ENCODE measurements at regions not wholly inside any gene's neighbourhood (a gene's known extent, or its start where the extent isn't known, plus 50 kb on each side); places are given as distances from the start of the nearest gene placed in this dataset.

DNA sequence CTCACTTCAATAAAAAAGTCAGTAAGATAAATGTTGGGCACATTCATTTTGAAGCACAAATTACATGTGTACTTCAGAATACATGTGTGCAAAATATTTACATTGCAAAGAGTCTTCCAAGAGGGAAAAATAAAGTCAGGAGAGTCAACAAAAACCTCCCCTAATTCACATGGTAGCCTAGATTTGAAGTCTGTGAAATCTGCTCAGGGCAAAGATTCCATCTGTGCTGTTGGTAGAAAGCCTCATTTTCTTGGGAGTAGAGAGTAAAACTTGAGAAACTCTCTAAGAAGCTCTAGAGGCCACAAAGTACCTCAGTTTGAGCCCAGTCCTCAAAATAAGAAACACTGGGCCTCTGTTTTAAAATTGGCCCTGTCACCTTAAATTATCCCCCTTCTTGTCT lies 303.4 kb downstream of the RAB28 start:
- no peak for DNase-seq

- DNase-seq: no peak
These were observed 305.5 kb downstream of the RAB28 start for GRCh38 chr4:13178621-13179020.

DNA sequence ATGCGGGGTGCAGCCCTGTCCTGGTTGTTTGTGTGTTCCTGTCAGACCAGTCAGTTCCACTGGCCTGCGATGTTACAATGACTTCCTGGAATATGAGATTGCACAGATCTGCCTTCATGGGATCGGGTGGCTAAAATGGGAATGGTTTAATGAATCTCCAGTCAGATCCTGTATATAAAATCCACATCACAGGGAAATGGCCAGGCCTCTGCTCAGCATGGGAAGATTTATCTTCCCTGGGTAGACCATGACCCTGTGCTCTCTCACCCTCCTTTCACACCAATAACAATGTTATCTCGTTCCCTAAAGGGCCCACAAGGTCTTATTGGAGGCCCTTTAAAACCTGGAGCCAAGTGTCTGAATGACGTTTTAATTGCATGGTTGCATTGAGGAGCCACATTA lies 307.4 kb downstream of the RAB28 start:
- DNase-seq: no peak

DNA sequence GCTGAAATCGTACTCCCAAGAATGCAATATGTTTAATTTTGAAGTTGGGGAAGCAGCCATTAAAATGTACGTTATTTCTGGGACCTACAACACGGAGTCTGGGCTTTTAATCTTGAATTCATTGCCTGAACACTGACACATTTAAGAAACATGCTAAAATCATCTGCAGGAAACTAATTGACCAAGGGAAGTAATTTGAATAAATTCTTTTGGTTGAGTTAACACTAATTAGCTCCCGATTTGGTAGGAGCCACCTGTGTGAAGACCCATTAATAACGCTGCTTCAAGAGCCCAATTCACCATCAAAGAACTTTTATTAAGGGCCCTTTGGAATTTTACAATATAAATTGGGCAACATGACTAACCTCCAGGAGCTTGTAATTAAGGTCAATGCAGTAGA lies 309.2 kb downstream of the RAB28 start:
- DNase-seq: no peak

DNA sequence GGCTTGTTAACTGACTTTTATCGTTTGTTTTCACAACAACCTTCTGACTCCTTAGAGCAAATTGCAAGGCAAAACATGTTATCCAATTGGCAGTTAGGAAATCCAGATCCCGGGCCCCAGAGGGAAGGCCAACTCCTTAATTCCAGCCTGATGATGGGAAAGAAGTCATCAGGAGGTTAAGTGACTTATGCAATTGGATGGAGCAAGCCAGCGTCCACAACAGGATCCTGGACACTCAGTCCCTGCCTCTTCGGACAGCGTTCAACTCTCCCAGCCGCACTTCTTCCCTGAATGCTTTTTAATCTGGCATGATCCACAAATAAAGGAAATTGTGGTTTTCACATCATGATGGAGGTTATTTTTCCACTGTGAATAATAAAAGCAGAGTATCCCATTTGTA lies 310.1 kb downstream of the RAB28 start:
- DNase-seq: no peak

- DNase-seq: no peak
These were observed 312.7 kb downstream of the RAB28 start for GRCh38 chr4:13171292-13172057.

GRCh38 chr4:13169731-13170525 lies 314.2 kb downstream of the RAB28 start:
- DNase-seq: no peak

- no peak for DNase-seq
These were observed 315.8 kb downstream of the RAB28 start for GRCh38 chr4:13168326-13168725.

DNA sequence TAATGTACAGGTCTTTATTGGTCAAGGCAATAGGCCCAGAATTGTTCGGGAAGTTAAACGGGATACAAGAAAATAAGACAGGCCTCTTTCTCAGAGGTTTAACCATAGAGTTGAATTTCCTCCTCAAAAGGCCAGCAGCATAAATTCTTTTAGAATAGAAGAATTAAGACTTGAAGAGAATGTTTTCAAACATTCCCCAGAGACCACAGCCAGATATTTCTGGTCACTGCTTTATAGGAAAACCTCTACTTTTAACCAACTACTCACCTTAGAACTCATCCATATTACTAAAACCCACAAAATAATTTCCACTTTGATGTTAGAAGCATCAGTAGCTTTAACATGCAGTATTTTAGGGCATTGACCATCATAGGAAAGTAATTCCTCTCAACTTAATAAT lies 317.9 kb downstream of the RAB28 start:
- no peak for DNase-seq

GRCh38 chr4:13164783-13165331 lies 319.3 kb downstream of the RAB28 start:
- no peak for DNase-seq

DNA sequence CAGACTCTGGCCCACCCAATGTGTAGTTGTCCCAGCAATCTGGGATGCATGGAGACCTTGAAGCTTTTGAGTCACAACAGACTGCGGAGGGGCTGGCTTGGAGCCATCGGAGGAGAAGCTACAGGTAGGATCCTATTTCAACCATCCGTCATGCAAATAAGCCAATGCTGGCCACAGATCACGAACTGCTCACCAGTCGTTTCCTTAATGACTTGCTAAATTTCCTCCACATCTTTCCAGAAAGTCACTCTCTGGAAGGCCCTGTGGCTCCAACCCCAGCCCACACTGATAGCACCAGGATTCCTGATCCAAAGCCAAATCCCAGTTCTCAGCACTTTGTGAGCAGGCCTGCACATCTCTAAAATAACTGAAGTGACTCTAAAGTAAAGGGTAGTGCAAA lies 321.3 kb downstream of the RAB28 start:
- no peak for DNase-seq

- DNase-seq: no peak
These were observed 323.2 kb downstream of the RAB28 start for GRCh38 chr4:13160920-13161319.

- no peak for DNase-seq
These were observed 325.0 kb downstream of the RAB28 start for GRCh38 chr4:13159041-13159620.

GRCh38 chr4:13151194-13151593 lies 332.9 kb downstream of the RAB28 start:
- no peak for DNase-seq

GRCh38 chr4:13143222-13144070 lies 340.7 kb downstream of the RAB28 start:
- no peak for DNase-seq

GRCh38 chr4:13142726-13143125 lies 341.4 kb downstream of the RAB28 start:
- no peak for DNase-seq

DNA sequence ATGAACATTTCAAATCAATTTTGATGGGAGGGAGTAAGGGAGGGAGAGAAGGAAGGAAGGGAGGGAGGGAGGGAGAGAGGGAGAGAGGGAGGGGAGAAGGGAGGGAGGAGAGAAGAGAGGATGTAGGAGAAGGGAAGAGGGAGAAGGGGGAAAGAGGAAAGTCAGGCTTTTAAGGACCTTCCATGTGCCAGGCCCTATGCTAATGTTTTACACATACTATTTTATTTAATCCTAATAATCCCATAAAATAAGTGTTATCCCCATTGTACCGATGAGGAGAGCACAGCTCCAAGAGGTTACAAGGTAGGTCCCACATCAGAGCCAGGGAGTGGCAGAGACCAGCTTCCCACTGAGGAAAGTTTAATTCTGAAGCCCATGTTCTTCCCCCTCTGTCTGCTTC lies 341.9 kb downstream of the RAB28 start:
- no peak for DNase-seq

- DNase-seq: no peak
These were observed 346.8 kb downstream of the RAB28 start for GRCh38 chr4:13137390-13137789.

DNA sequence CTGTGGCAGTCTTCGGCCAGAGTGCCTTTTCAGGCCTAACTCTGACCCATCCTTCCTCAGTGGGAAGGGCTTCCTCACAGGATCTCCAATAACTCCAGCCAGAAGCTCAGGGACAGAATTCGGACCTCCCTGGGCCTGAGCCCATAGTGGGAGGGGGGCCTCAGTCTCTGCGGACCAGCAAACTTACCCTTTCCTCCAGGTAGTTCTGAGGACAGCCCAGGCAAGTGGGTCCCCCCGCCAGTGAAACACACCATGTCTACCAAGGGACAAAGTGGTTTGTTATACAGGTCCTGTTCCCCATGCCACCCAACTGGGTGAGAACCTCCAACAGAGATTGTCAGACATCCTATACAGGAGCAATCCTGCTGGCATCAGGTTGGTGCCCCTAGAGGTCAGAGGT lies 350.4 kb downstream of the RAB28 start:
- no peak for DNase-seq

- DNase-seq: no peak
These were observed 353.3 kb downstream of the RAB28 start for GRCh38 chr4:13130848-13131247.

DNA sequence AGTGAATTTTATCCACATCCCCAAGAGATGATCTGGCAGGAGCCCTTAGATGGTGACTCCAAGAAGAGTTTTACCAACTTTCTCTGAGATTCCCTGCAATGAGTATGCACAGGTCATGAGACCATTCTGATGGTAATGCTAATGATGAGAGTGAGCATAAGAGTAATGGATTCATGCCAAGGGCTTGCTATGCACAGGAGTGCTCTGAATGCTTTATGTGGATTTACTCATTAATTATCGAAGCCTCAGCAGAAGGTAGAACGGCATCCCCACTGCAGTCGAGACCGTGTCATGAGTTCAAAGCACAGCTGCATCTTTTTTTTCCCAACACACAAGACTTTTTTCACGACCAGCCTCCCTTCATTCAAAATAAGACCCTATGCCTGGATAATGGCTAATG lies 355.0 kb downstream of the RAB28 start:
- no peak for DNase-seq

DNA sequence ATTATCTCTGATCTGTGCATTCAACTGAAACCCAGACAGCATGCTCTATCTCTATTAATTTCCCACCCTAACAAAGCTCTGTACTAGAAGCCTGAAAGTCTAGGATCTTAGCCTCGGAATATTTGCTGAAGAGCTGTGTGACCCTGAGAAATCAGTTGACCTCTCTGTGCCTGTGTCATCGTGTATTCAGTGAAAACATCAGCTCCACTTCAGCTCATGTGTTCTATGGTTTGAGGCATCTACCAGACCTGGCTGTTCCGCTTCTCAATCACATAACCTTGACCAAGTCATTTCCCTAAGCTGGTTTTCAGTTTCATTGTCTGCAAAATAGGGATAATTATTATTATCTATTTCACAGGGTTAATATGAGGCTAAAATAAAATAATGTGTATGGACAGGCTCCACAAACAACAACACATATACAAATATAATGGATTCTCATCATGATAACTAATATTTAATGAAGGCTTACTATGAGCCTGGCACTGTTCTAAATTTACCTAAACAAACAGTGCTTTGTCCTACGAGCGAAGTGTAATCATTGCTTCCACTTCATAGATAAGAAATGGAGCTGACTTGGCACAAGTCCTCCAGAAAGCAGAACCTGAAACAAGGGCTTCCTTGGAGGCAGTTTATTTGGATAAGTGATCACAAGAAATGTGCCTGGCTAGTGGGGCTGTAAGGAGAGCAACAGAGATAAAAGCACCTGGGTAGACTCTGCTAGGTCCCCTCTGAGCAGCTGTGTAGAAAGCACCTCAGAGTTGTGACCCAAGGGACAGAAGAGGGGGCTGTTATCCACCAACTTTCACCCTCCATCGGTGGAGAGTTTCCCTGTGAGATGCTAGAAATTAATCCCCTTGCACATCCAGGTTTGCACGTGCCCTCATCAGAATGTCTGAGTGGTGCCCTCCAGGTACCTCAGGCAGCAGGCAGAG lies 356.9 kb downstream of the RAB28 start:
- no peak for DNase-seq
